HL-60 (cell line): ENCODE measurements at regions not wholly inside any gene's neighbourhood (a gene's known extent, or its start where the extent isn't known, plus 50 kb on each side); places are given as distances from the start of the nearest gene placed in this dataset.

Experiments used
- DNase-seq, 2 experiments: peaks; one replicate each; pipeline ENCODE4 v3.0.0-alpha.2; 2010 to 2020; ENCODE audit warnings: low read depth in 1 of 2, low spot score in 1 of 2
- H3K27ac ChIP-seq: fragments of 250-450 bp; sonication (Bioruptor Pico); replicated peaks from 2 replicates; pipeline ENCODE4 v1.5.1; 2020; ENCODE audit warnings: mild to moderate bottlenecking, moderate library complexity
- H3K27me3 ChIP-seq: fragments of 250-450 bp; sonication (Bioruptor Pico); 2 replicates; pipeline ENCODE4 v1.5.1; 2021; ENCODE audit warnings: mild to moderate bottlenecking, moderate library complexity; ENCODE audit not compliant: insufficient read depth, poor library complexity, severe bottlenecking
- H3K4me3 ChIP-seq: replicated peaks from 2 replicates; pipeline ENCODE4 v1.5.1; 2011; ENCODE audit warnings: mild to moderate bottlenecking, control low read depth, low read length; ENCODE audit not compliant: insufficient read depth
- CTCF ChIP-seq: IDR thresholded peaks from one replicate; pipeline ENCODE4 v1.5.1; 2011; ENCODE audit warnings: low read length, control low read depth, inconsistent platforms; ENCODE audit not compliant: insufficient read depth
- GABPA ChIP-seq: IDR thresholded peaks from 2 replicates; pipeline ENCODE4 v1.6.1; 2012; ENCODE audit warnings: low read depth
- POLR2AphosphoS5 ChIP-seq: IDR thresholded peaks from 2 replicates; pipeline ENCODE4 v1.6.1; 2012; ENCODE audit warnings: low read depth
- REST ChIP-seq: IDR thresholded peaks from 2 replicates; pipeline ENCODE4 v1.6.1; 2012; ENCODE audit warnings: low read depth; ENCODE audit not compliant: insufficient replicate concordance
- SPI1 ChIP-seq: IDR thresholded peaks from 2 replicates; pipeline ENCODE4 v1.6.1; 2012; ENCODE audit warnings: low read depth, mild to moderate bottlenecking, borderline replicate concordance

DNA sequence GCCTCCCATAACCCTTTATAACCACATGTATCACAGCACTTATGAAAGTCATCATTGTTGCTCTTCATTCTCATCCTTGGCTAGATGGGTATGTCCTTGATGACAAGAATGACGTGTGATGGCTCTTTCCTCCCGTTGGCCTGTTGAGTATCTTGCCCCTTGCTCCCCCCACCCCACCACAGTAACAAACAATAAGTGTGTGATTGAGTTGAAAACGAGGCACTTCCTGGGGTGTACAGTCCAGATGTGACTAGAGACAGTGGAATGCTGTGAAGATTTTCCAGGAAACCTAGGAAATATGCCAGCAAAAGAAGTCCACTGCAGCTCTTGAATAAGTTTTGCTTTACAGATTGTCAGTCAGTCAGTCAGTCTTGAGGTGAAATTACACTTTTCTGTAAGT is 262.5 kb downstream of the ELAVL2 start:
- DNase-seq = no peak
- H3K27ac ChIP-seq = no peak overlapping the region
- H3K27me3 ChIP-seq = no peaks in the 10 kb centered on the region
- H3K4me3 ChIP-seq = no peak overlapping the region
- TF ChIP-seq REST = no peak
- TF ChIP-seq POLR2AphosphoS5 = no peak

- Histone ChIP-seq H3K27me3 (no peaks in the 10 kb centered on the region), H3K27ac (no peak overlapping the region), H3K4me3 (no peak overlapping the region)
- no peak for DNase-seq
- TF ChIP-seq SPI1 (no peak), CTCF (no peak), GABPA (no peak), REST (no peak), POLR2AphosphoS5 (no peak)
Observed at GRCh38 chr9:23567516-23568165, 258.4 kb downstream of the ELAVL2 start.

- TF ChIP-seq POLR2AphosphoS5 = no peak
- no peak for TF ChIP-seq CTCF
- no peak for TF ChIP-seq SPI1
- TF ChIP-seq GABPA = no peak
- H3K27ac ChIP-seq = no peak overlapping the region
- H3K4me3 ChIP-seq = no peak overlapping the region
- H3K27me3 ChIP-seq = no peaks in the 10 kb centered on the region
- DNase-seq = no peak
Observed at GRCh38 chr9:23571414-23572104, 254.5 kb downstream of the ELAVL2 start.

- Histone ChIP-seq H3K27ac (no peak overlapping the region), H3K27me3 (no peaks in the 10 kb centered on the region), H3K4me3 (no peak overlapping the region)
- TF ChIP-seq REST = no peak
- TF ChIP-seq POLR2AphosphoS5 = no peak
- TF ChIP-seq CTCF = no peak
- TF ChIP-seq SPI1 = no peak
- DNase-seq = no peak
Observed at GRCh38 chr9:23573800-23574199, 252.2 kb downstream of the ELAVL2 start.
